ENCODE measurements at regions not wholly inside any gene's neighbourhood (a gene's known extent, or its start where the extent isn't known, plus 50 kb on each side); places are given as distances from the start of the nearest gene placed in this dataset.

DNA sequence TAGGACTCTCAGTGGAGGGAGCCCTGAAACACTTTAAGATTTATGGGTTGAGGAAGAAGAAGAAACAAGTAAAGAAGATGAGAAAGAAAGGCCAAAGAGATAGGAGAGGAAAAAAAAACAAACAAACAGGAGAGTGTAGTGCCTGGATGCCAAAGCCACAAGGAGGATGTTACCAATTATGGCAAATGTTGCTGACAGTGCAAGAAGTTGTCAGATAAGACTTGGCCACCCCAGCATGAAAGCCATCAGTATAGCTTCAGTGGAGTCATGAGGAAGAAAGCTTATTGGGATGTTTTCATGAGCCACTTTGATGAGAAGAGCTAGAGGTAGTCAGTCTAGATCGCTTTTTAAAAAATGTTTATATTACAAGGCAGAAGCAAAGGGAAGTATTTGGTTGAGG, 380.2 kb upstream of the ADGRL4 start:
- TF ChIP-seq, protein P1, sequence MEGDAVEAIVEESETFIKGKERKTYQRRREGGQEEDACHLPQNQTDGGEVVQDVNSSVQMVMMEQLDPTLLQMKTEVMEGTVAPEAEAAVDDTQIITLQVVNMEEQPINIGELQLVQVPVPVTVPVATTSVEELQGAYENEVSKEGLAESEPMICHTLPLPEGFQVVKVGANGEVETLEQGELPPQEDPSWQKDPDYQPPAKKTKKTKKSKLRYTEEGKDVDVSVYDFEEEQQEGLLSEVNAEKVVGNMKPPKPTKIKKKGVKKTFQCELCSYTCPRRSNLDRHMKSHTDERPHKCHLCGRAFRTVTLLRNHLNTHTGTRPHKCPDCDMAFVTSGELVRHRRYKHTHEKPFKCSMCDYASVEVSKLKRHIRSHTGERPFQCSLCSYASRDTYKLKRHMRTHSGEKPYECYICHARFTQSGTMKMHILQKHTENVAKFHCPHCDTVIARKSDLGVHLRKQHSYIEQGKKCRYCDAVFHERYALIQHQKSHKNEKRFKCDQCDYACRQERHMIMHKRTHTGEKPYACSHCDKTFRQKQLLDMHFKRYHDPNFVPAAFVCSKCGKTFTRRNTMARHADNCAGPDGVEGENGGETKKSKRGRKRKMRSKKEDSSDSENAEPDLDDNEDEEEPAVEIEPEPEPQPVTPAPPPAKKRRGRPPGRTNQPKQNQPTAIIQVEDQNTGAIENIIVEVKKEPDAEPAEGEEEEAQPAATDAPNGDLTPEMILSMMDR (IDR thresholded peaks at IDR 0.05; ENCODE audit: insufficient read depth, low read length), result no peak
- no peak for TF ChIP-seq POLR2AphosphoS5 (IDR thresholded peaks at IDR 0.05; ENCODE audit: low read depth)
- no peak for TF ChIP-seq REST (IDR thresholded peaks at IDR 0.05; ENCODE audit: insufficient replicate concordance, low read depth)
- no peak for TF ChIP-seq SPI1 (IDR thresholded peaks at IDR 0.05; ENCODE audit: borderline replicate concordance, low read depth)
